HG03039 (cell line): ENCODE measurements at regions not wholly inside any gene's neighbourhood (a gene's known extent, or its start where the extent isn't known, plus 50 kb on each side); places are given as distances from the start of the nearest gene placed in this dataset.
"Not testable (repeated sequence)": the region's sequence is repeated elsewhere in the genome, so short reads cannot be mapped to it uniquely, and the experiment has no call there.

ENCODE experiments used
- ATAC-seq: cut with Tn5 transposase; IDR thresholded peaks from one replicate; pipeline ENCODE4 v1.9.1; 2021; ENCODE audit warnings: mild to moderate bottlenecking, moderate library complexity; ENCODE audit not compliant: unreplicated experiment

DNA sequence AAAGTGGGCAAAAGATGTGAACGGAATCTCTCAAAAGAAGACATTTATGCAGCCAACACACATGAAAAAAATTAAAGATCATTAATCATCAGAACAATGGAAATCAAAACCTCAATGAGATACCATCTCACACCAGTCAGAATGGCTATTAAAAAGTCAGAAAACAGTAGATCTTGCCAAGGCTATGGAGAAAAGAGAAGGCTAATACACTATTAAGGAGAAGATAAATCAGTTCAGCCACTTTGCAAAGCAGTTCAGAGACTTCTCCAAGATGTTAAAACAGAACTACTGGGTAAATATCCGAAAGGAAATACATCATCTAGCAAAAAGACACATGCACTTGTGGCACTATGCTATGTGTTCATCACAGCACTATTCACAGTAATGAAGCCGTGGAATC lies 388.2 kb upstream of the LUZP2 start:
- no peak for ATAC-seq

DNA sequence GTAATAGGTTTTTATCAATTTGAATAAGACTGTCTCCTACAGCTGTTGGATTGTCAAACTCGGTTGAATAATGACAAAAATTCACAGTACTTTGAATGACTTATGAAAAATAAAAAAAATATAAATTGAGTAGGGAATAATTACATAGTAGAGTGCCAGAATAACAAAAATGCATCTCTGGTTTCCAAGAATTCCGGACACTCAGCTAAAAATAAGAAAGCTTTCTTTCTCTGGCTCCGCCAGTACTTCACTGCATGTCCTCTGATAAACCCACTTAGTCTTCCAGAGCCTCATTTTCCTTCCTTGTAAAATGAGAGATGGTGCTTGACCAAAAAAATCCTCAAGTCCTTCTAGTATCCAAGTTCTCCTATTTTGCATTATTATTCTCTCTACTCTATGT lies 374.6 kb upstream of the LUZP2 start:
- ATAC-seq, result no peak

DNA sequence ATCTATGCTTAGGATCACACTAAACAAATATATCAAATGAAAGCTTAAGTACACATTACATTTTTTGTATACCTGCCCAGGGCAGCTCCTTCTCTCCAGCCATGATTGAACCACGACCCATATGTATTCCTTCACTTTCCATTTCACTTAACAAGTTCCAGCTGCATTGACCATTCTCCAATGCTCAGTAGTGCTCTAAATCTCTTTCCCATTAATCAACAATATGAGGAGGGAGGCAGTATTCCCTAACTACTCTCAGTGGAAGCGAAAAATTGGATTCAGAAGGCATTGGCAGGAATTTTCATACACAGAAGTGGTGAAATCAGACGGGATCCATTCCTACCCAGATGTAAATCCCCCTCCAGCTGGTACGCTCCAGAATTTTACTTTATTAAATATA lies 372.0 kb upstream of the LUZP2 start:
- no peak for ATAC-seq

DNA sequence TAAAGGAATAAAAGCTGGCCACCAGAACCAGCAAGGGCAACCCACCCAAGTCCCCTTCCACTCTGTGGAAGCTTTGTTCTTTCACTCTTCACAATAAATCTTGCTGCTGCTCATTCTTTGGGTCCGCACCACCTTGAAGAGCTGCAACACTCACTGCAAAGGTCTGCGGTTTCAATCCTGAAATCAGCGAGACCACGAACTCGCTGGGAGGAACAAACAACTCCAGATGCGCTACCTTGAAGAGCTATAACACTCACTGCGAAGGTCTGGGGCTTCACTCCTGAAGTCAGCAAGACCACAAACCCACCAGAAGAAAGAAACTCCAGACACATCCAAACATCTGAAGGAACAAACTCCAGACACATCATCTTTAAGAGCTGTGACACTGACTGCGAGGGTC lies 365.2 kb upstream of the LUZP2 start:
- ATAC-seq, result no peak

DNA sequence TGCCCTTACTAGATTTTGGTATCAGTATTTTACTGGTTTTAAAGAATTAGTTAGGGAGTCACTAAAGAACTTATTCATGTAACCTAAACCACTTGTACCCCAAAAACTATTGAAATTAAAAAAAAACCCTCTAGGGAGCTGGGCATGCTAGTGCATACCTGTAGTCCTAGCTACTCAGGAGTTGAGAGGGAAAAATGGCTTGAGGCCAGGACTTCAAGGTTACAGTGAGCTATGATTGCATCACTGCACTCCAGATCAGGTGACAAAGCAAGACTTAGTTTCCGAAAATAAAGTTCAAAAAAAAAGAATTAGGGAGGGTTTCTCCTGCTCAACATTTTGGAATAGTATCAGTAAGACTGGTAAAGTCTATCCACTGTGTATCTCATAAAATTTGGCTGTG lies 364.4 kb upstream of the LUZP2 start:
- no peak for ATAC-seq

DNA sequence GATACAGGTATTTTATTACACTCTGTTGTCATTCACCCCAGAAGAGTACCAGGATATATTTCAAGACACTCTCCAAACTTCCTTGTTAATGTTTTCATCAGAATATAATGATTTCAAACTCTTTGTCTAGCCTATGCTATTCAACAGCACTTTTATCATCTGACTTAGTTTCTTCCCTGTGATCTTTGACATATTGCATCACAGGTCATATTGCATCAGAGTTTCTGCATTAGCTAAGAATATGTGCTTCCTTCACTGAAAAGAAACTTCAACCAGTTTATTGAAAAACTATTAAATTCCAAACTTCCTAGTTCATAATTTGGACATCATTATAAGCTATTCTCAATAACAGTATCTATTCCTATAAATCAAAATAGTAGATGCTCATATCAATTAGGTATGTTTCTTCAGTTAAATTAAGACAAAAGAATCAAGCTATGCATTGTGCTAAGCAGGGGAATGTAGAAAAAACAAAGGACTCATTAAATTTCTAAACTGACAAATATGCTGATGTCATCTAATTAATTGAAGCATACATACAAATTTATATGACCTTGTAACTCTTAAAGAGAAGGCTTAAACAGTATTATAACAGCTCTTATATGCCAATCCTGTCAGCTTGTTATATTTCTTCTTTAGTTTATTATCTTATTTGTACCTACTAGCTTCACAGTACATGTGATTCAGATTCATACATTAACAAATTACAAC lies 361.8 kb upstream of the LUZP2 start:
- no peak for ATAC-seq

DNA sequence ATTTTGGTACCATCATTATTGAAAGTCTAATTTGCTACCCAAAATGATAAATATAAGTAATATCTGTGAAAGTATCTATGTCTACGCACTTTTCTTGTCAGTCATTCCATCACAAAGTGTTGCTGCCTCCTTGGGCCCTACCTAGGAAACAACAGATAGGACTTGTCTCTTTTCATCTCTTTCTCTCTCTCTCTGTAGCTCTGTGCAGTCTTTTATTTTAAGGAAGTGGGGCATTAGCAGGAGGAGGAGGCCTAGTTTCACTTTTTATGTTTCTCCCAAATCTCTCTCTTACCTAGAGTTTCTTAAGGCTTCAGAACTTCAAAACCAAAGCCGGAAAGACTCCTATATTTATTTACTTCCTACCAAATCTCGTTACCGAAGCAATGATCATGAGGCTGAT lies 354.8 kb upstream of the LUZP2 start:
- ATAC-seq, result no peak

DNA sequence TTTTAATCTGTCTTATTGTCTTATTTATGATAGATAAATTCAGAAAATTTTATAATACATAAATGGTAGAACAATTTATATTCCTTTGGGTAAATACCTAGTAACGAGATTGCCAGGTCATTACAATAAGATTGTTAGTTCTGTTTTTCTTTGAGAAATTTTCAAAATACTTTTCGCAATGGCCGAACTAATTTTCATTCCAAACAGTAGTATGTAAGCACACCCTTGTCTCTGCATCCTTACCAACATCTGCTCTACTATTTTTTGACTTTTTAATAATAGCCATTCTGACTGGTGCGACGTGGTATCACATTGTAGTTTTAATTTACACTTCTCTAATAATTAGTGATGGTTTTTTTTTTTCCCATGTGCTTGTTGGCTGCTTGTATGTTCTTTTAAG lies 351.4 kb upstream of the LUZP2 start:
- ATAC-seq, result no peak

DNA sequence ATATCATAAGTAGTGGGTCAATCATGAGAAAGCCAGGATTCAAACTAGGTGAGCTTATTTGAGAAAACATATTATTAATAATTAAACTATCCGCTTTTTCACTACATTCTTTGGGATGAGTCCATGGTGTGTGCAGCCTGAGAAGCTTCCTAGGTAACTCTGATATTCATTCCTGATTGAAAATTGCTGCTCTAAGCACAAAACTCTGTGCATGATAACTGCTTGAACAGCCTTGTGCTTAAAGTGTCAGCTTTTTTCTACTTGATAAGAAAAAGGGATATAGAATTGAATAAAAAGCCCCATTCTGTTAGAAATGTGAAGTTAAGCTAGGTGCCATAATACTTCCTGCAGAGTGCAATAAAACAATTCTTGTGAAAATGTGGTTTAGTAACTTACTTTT lies 343.5 kb upstream of the LUZP2 start:
- ATAC-seq, result no peak

DNA sequence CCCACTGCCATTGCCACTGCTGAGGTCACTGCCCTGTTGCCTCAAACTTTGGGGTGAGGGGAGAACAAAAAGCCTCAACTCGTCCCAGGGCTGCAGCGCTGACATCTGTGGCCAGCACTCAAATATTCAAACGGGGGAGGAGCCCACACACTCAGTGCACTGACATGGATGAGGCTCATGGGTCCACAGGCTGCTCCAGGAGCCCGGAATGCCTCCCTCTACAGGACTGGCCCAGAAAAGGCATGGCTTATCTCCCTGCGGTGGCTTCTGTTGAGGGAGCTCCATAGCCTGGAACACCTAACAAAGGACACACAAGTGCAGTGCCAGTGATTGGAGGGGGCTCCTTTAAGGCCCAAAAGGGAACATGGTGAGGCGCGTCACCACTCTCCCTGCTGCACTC lies 341.1 kb upstream of the LUZP2 start:
- no peak for ATAC-seq

DNA sequence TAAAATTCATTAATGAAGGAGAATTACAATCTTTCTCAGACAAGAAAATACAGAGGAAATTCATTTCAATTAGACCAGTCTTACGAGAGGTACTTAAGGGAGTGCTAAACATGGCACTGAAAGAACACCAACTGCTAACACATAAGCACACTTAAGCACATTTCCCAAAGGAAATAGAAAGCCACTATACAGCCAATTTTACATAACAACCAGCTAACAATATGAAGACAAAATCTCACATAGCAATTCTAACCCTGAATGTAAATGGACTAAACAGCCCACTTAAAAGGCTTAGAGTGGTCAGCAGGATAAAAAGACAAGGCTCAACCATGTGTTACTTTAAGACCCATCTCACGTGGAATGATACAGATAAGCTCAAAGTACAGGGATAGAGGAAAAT lies 339.5 kb upstream of the LUZP2 start:
- ATAC-seq, result no peak

DNA sequence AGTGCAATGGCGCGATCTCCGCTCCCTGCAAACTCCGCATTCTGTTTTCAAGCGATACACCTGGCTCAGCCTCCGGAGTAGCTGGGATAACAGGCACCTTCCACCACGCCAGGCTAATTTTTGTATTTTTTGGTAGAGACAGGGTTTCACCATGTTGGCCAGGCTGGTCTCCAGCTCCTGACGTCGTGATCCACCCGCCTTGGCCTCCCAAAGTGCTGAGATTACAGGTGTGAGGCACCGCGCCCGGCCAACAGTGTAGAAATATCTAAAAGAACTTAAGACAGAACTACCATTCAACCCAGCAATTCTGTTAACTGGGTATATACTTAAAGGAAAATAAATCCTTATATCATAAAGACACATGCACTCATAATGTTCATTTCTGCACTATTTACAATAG lies 335.3 kb upstream of the LUZP2 start:
- ATAC-seq, result no peak

DNA sequence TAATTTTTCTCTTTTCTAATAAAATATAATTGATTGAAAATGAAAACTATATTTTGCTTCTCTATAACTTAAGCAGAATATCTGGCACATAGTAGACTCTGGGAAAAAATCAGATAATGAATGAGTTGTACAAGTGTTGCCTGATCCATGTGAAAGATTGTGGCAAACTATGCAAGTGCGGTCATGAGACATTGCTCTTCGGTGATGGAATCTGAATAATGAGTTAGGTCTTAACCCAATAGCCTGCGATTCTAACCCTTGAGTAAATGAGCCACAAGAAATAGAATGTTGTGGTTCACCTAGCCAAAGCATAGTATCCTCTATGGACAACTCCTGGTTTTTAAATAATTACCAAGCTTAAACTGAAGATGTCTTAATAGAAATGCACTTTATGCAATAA lies 333.7 kb upstream of the LUZP2 start:
- ATAC-seq, result no peak

DNA sequence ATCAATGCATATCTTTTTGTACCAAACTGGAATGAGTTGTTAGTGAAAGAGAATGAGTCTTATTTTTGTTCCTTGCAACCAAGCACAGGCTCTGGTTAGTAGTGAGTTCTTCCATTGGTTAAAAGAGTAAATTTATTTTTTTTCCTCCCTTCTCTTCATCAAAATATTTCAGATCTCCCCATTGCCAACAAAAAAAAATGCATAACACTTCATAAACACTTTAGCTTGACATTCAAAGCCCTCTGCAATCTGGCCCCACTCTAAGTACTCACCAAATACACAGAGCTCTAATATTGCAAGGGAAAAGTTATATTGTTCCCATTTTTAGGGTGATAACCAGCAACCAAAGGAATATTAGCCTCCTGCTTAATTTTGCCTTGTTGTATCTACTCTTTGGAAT lies 333.0 kb upstream of the LUZP2 start:
- no peak for ATAC-seq

DNA sequence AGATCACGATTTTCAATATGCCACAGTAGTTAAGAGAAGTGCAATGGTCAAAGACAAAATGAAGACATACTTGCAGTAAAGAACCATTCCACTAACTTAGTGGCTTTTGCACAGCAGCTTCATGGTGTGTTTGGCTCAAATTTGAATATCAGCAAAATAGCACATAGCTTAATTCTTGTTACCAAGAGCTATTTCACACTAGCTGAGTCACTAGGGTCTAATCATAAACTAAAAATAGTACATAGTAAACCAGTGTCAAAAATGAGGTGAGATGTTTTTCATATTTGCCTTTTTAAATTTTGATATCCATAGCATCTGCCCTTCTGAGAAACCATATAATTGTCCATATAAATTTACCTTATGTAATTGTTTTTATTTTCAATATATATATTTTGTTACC lies 325.0 kb upstream of the LUZP2 start:
- ATAC-seq, result no peak

DNA sequence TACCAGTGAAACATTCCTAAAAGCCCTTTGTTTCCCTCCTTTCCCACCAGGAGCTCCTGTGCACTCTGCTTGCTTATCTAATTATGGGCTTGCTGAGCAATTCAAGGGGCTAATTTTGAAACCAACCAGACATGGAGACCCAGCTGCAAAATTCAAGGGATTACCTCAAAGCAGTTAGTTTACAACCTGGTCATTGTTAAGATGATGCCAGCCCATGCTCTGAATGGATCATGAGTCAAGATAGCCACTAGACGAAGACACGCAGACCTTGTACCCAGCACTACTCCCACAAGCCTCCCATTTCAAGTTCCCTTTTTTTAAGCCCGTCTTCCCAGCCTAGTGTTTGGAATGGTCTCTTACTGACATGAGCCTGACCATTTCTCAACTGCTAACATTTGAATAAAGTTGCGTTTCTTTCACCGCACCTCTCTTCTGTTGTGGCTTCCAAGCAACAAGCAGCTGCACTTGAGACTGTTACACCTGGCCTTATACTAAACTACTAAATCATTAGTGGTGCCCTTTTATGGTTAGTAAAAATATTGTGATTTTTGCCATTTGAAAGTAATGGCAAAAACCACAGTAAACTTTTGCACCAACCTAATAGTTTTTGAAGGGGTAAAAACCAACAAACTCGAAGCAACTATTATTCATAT lies 315.3 kb upstream of the LUZP2 start:
- no peak for ATAC-seq

DNA sequence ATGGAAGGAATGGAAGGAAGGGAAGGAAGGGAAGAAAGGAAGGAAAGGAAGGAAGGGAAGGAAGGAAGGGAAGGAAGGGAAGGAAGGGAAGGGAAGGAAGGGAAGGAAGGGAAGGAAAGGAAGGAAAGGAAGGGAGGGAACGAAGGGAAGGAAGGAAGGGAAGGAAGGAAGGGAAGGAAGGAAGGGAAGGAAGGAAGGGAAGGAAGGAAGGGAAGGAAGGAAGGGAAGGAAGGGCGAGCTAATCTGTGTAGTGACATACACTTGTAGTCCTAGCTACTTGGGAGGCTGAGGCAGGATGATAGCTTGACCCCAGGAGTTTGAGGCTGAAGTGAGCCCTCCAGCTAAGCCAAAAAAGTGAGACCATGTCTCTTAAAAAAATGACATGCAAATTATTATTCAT lies 311.3 kb upstream of the LUZP2 start:
- ATAC-seq, result not testable (repeated sequence)

DNA sequence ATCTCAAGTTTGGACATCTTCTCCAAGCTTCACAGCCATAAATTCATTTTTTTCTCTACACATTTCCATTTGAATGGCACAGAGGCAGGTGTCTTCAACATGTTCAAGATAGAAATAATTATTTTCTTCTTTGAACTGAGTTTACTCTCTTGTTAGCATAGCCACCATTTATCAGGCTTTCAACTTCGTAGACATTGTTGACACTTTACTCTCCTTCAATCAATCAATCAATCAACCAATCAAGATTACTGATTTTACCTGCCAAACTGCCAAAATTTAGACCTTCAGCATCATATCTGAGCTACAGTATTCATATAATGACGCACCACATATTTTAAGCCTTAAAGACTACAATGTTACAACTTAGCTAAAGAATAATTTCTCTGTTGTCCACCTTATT lies 300.1 kb upstream of the LUZP2 start:
- no peak for ATAC-seq

DNA sequence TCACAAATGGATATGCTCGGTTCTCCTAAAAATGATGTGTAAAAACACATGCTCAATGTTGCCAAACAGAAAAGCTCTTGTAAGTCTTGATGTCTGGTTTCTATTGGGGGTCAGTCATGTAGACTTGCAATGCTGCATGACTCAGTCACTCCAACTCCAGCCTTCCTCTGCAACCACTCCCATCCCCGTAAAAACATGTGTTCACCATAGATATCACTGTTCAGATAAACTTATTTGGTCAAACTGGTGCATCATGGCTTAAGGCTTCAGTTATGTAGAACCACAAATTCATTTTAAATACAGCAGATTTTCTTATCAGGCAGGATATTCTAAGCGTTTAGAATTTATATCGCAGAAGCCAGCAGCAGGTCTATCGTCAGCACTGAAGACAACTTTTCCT lies 298.4 kb upstream of the LUZP2 start:
- no peak for ATAC-seq

DNA sequence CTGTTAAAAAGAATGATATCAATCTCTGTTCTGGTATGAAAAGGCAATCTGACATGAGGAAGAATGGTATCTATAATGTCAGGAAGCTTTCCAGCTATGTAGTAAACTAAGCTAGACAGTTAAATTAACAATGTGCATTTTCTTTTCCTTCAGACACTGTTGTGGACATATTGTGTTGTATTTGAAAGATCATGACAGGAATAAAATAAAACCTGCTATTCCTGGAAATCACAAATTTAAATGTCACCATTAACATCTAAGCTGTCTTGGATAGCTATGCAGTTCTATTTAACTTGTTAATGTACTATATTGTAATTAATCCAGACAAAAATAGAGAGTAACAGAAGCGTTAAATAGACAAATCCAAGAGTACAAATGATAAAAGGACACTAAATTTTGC lies 297.4 kb upstream of the LUZP2 start:
- no peak for ATAC-seq

DNA sequence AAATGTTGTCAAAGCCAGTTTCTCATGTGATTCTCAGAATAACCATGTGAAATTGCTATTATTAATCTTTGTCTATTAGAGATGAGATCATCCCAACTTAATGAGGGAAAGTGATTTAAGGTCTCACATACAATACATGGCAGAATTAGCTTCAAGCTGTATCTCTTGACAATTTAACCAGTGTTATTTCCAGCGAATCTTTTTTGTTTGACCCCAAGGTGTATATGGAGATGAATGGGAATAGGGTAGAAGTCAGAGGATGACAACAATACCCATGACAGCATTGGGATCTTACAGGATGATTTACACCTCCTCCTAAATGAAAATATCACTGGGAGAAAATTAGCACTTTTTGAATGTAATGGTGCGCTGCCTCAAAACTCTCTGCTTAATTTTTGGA lies 290.8 kb upstream of the LUZP2 start:
- no peak for ATAC-seq

DNA sequence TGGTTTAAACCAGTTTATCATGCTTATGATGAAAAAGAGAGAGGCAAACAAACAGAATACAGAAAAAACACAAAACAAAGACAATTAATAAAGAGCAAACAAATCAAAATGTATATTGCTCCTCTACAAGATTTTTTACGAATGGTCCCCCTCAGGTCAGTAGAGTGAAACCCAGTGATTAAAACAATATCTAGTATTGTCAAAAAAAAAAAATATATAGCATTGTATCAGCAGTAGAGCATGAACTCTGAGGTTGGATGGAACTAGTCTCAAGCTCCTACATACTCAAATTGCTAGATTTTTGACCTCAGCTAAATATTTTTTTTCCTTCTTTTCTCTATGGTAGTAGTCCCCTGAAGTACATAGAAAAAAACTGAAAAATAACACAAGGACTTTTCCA lies 290.3 kb upstream of the LUZP2 start:
- no peak for ATAC-seq

DNA sequence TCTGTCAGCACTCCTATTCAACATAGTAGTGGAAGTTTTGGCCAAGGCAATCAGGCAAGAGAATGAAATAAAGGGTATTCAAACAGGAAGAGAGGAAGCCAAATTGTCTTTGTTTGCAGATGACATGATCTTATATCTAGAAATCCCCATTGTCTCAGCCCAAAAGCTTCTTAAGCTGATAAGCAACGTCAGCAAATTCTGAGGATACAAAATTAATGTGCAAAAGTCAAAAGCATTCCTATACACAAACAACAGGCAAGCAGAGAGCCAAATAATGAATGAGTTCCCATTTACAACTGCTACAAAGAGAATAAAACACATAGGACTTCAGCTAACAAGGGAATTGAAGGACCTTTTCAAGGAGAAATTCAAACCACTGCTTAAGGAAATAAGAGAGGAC lies 280.4 kb upstream of the LUZP2 start:
- ATAC-seq, result no peak
